ENCODE measurements at regions not wholly inside any gene's neighbourhood (a gene's known extent, or its start where the extent isn't known, plus 50 kb on each side); places are given as distances from the start of the nearest gene placed in this dataset.

DNA sequence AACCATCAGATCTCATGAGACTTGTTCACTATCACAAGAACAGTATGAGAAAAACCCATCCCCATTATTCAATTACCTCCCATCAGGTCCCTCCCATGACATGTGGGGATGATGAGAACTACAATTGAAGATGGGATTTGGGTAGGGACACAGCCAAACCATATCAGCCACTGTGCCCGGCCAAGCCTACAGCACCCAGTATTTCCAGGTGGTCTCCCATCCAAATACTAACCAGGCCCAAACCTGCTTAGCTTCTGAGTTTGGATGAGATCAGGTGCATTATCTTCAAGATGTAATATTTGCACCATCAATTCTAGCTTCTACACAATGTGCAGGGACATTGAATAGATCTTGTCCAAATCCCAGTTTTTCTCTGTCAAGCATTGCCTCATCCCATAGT, 196.9 kb downstream of the BAMBI start:
- H3K27me3 ChIP-seq (replicated peaks; ENCODE audit: insufficient read depth, low read length), result no peaks in the 10 kb centered on the region
- no peak for DNase-seq
- H3K9me2 ChIP-seq (replicated peaks; ENCODE audit: insufficient read depth, low read length), result no peaks in the 10 kb centered on the region
- H3K4me3 ChIP-seq (ENCODE audit: low read length), result no peak overlapping the region
- TF ChIP-seq, protein P1, sequence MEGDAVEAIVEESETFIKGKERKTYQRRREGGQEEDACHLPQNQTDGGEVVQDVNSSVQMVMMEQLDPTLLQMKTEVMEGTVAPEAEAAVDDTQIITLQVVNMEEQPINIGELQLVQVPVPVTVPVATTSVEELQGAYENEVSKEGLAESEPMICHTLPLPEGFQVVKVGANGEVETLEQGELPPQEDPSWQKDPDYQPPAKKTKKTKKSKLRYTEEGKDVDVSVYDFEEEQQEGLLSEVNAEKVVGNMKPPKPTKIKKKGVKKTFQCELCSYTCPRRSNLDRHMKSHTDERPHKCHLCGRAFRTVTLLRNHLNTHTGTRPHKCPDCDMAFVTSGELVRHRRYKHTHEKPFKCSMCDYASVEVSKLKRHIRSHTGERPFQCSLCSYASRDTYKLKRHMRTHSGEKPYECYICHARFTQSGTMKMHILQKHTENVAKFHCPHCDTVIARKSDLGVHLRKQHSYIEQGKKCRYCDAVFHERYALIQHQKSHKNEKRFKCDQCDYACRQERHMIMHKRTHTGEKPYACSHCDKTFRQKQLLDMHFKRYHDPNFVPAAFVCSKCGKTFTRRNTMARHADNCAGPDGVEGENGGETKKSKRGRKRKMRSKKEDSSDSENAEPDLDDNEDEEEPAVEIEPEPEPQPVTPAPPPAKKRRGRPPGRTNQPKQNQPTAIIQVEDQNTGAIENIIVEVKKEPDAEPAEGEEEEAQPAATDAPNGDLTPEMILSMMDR (IDR thresholded peaks at IDR 0.05; ENCODE audit: low read length), result no peak
- TF ChIP-seq EZH2 (optimal IDR thresholded peaks at IDR 0.05; ENCODE audit: low read depth, low read length) (no peak), EZH2phosphoT487 (IDR thresholded peaks at IDR 0.05; ENCODE audit: low read length) (no peak)
- H3K4me2 ChIP-seq (ENCODE audit: low read depth, low read length), result no peak overlapping the region
- no peak overlapping the region for H2AFZ ChIP-seq (ENCODE audit: low read length)
- H3K9ac ChIP-seq (ENCODE audit: low read length), result no peak overlapping the region
- H3K79me2 ChIP-seq (ENCODE audit: low read length), result no peaks in the 10 kb centered on the region
- no peaks in the 10 kb centered on the region for H3K36me3 ChIP-seq (replicated peaks; ENCODE audit: insufficient read depth, low read length)
- no peaks in the 10 kb centered on the region for H3K9me3 ChIP-seq (replicated peaks; ENCODE audit: insufficient read depth, low read length)
- H3F3A ChIP-seq (ENCODE audit: insufficient read depth, low read length), result no peaks in the 10 kb centered on the region
- H3K27ac ChIP-seq (ENCODE audit: low read length), result no peak overlapping the region
- H3K4me1 ChIP-seq (ENCODE audit: low read length), result no peaks in the 10 kb centered on the region
- H4K20me1 ChIP-seq (ENCODE audit: insufficient read depth, low read length), result no peaks in the 10 kb centered on the region

DNA sequence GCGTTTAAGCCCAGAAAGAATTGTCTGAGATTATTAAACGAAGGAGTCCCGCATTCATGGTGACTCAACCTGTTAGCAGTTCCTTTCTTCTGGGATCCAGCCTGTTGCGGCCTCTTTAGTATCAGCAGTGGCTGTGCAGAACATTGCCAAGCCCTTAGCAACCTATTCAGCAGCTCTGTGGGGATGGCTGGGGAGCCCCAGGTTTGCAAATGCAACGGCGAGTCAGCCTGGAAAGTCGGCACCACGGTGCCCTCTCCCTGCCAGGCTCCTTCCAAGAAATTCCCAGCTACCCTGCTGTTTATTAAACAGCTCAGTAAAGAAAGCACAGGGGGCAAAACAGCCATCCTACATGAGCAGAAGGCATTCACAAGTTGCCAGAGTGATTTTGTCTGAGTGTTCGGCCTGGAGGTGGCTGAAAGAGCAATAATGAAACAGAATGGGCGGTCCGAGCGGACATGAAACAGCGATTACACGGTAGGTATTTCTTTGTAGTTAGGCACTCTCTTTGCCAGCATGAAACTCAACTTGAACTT, 198.3 kb downstream of the BAMBI start:
- Histone ChIP-seq H3K4me2 (ENCODE audit: low read depth, low read length) (no peak overlapping the region), H3K36me3 (replicated peaks; ENCODE audit: insufficient read depth, low read length) (no peaks in the 10 kb centered on the region), H3K27me3 (replicated peaks; ENCODE audit: insufficient read depth, low read length) (no peaks in the 10 kb centered on the region), H3K79me2 (ENCODE audit: low read length) (no peaks in the 10 kb centered on the region), H3K9ac (ENCODE audit: low read length) (no peak overlapping the region), H3K9me3 (replicated peaks; ENCODE audit: insufficient read depth, low read length) (no peaks in the 10 kb centered on the region), H3F3A (ENCODE audit: insufficient read depth, low read length) (no peaks in the 10 kb centered on the region), H2AFZ (ENCODE audit: low read length) (no peak overlapping the region), H3K27ac (ENCODE audit: low read length) (no peak overlapping the region), H3K4me1 (ENCODE audit: low read length) (no peaks in the 10 kb centered on the region), H3K4me3 (ENCODE audit: low read length) (no peak overlapping the region), H3K9me2 (replicated peaks; ENCODE audit: insufficient read depth, low read length) (no peaks in the 10 kb centered on the region), H4K20me1 (ENCODE audit: insufficient read depth, low read length) (no peaks in the 10 kb centered on the region)
- DNase-seq, result no peak
- TF ChIP-seq, protein P1 (IDR thresholded peaks at IDR 0.05; ENCODE audit: low read length), result no peak
- no peak for TF ChIP-seq EZH2 (optimal IDR thresholded peaks at IDR 0.05; ENCODE audit: low read depth, low read length)
- no peak for TF ChIP-seq EZH2phosphoT487 (IDR thresholded peaks at IDR 0.05; ENCODE audit: low read length)

DNA sequence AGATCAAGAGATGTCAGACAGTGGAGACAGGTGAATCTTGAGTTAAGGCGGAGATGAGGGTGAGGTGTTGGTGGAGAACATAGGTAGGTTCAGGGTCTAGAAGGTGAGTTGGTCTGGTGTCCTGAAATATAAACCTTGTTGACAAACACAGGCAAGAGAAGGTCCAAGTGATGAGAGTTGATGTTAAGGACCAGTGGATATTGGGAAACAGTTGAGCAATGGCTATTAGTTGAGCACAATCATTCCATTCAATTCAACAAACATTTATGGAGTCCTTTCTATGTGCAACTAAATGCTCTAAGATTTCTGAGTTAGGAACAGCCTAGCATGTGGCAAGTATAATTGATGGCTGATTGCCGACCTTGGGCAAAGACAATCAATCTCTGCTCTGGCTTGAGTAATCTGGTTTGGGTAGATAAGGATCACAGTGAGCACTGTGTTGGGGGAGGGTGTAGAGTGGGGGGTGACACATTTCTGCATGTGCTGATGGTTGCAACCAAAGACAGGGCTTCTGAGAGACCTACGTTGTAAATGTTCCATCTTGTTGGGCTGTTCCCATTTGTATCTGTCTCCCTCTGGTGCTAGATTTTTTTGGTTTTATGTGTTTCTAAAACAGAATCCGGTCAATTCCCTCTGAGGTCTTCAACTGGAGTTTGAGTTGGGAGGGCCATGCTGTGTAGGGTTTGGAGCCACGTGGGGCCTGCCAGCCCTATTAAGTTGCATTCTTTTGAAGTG, 201.1 kb downstream of the BAMBI start:
- no peaks in the 10 kb centered on the region for H3K4me1 ChIP-seq (ENCODE audit: low read length)
- H4K20me1 ChIP-seq (ENCODE audit: insufficient read depth, low read length), result no peaks in the 10 kb centered on the region
- H3K9ac ChIP-seq (ENCODE audit: low read length), result no peak overlapping the region
- H3K36me3 ChIP-seq (replicated peaks; ENCODE audit: insufficient read depth, low read length), result no peaks in the 10 kb centered on the region
- TF ChIP-seq, protein P1 (IDR thresholded peaks at IDR 0.05; ENCODE audit: low read length), result no peak
- TF ChIP-seq EZH2phosphoT487 (IDR thresholded peaks at IDR 0.05; ENCODE audit: low read length) (no peak), EZH2 (optimal IDR thresholded peaks at IDR 0.05; ENCODE audit: low read depth, low read length) (no peak)
- no peaks in the 10 kb centered on the region for H3K27me3 ChIP-seq (replicated peaks; ENCODE audit: insufficient read depth, low read length)
- H3K4me3 ChIP-seq (ENCODE audit: low read length), result no peak overlapping the region
- no peaks in the 10 kb centered on the region for H3K9me2 ChIP-seq (replicated peaks; ENCODE audit: insufficient read depth, low read length)
- H3F3A ChIP-seq (ENCODE audit: insufficient read depth, low read length), result no peaks in the 10 kb centered on the region
- H3K4me2 ChIP-seq (ENCODE audit: low read depth, low read length), result no peak overlapping the region
- DNase-seq, result no peak
- H3K27ac ChIP-seq (ENCODE audit: low read length), result no peak overlapping the region
- no peaks in the 10 kb centered on the region for H3K9me3 ChIP-seq (replicated peaks; ENCODE audit: insufficient read depth, low read length)
- no peaks in the 10 kb centered on the region for H3K79me2 ChIP-seq (ENCODE audit: low read length)
- H2AFZ ChIP-seq (ENCODE audit: low read length), result no peak overlapping the region
